ENCODE measurements at regions not wholly inside any gene's neighbourhood (a gene's known extent, or its start where the extent isn't known, plus 50 kb on each side); places are given as distances from the start of the nearest gene placed in this dataset.

- no peak for DNase-seq (ENCODE audit: extremely low read depth, low read depth)
- no peak overlapping the region for H3K4me3 ChIP-seq (replicated peaks; ENCODE audit: low read depth, low read length)
- no peak for TF ChIP-seq CTCF (IDR thresholded peaks at IDR 0.05; ENCODE audit: low read depth, low read length, missing control alignments)
These were observed 446.0 kb downstream of the ISL1 start for GRCh38 chr5:51829230-51829629.

DNA sequence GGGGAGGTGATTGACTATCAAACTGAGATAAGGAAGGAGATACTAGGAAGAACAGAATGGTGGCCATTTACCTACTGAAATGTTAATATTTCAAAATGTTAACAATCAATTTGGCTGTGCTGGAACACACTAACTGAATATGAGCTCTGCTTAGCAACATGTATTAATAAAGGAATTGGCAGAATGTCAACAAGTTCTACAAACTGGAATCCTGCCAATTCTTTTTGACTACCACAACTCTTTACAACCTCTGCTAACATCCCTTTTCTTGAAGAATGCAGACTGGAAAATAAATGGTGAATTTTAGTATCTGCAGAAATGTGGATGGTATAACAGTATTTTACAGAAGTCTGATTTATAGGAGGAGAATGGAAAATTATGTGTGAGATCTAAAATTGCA lies 446.4 kb downstream of the ISL1 start:
- DNase-seq (ENCODE audit: extremely low read depth, low read depth), result no peak
- no peak overlapping the region for H3K4me3 ChIP-seq (replicated peaks; ENCODE audit: low read depth, low read length)
- TF ChIP-seq CTCF (IDR thresholded peaks at IDR 0.05; ENCODE audit: low read depth, low read length, missing control alignments), result no peak

DNA sequence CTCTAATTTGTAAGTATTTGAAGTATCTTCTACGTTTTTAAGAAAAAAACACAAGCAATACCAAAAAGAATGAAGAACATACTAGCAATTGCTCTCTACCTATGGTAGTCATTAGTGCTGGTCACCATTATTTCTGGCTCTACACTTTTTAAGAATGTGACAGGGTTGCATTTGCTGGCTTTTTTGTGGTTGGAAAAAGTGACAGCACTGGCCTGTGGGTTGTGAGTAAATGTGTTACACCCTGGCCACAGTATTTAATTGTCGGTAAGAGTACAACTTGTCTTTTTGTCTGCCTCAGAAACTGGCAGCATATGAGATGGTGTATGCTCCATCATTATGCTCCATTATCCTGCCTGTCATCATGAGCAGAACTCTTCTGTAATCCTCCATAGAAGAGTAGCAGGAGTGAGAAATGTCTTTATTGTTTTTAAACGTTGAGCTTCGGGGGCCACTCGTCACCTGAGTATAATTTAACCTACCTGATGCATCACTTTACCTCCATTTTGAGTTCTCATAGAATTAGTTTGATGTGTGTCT lies 449.8 kb downstream of the ISL1 start:
- no peak overlapping the region for H3K4me3 ChIP-seq (replicated peaks; ENCODE audit: low read depth, low read length)
- DNase-seq (ENCODE audit: extremely low read depth, low read depth), result no peak
- no peak for TF ChIP-seq CTCF (IDR thresholded peaks at IDR 0.05; ENCODE audit: low read depth, low read length, missing control alignments)

GRCh38 chr5:51838459-51838858 lies 455.2 kb downstream of the ISL1 start:
- DNase-seq (ENCODE audit: extremely low read depth, low read depth), result no peak
- no peak for TF ChIP-seq CTCF (IDR thresholded peaks at IDR 0.05; ENCODE audit: low read depth, low read length, missing control alignments)
- H3K4me3 ChIP-seq (replicated peaks; ENCODE audit: low read depth, low read length), result no peak overlapping the region

DNA sequence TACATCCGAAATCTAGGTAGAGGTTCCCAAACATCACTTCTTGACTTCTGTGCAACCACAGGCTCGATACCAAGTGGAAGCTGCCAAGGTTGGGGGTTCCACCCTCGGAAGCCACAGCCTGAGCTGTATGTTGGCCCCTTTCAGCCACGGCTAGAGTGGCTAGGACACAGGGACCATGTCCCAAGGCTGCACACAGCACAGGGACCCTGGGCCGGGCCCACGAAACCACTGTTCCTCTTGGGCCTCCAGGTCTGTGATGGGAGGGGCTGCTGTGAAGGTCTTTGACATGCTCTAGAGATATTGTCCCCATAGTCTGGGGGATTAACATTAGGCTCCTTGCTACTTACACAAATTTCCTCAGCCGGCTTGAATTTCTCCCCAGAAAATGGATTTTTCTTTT lies 460.6 kb downstream of the ISL1 start:
- H3K4me3 ChIP-seq (replicated peaks; ENCODE audit: low read depth, low read length), result no peak overlapping the region
- no peak for TF ChIP-seq CTCF (IDR thresholded peaks at IDR 0.05; ENCODE audit: low read depth, low read length, missing control alignments)
- no peak for DNase-seq (ENCODE audit: extremely low read depth, low read depth)

GRCh38 chr5:51846015-51846414 lies 462.8 kb downstream of the ISL1 start:
- no peak overlapping the region for H3K4me3 ChIP-seq (replicated peaks; ENCODE audit: low read depth, low read length)
- DNase-seq (ENCODE audit: extremely low read depth, low read depth), result no peak
- TF ChIP-seq CTCF (IDR thresholded peaks at IDR 0.05; ENCODE audit: low read depth, low read length, missing control alignments), result no peak

- no peak for DNase-seq (ENCODE audit: extremely low read depth, low read depth)
- no peak for TF ChIP-seq CTCF (IDR thresholded peaks at IDR 0.05; ENCODE audit: low read depth, low read length, missing control alignments)
- no peak overlapping the region for H3K4me3 ChIP-seq (replicated peaks; ENCODE audit: low read depth, low read length)
These were observed 476.4 kb downstream of the ISL1 start for GRCh38 chr5:51859624-51860023.

Measured in HFF-Myc (cell line).